ENCODE measurements at regions not wholly inside any gene's neighbourhood (a gene's known extent, or its start where the extent isn't known, plus 50 kb on each side); places are given as distances from the start of the nearest gene placed in this dataset.
"Not testable (repeated sequence)": the region's sequence is repeated elsewhere in the genome, so short reads cannot be mapped to it uniquely, and the experiment has no call there.

DNA sequence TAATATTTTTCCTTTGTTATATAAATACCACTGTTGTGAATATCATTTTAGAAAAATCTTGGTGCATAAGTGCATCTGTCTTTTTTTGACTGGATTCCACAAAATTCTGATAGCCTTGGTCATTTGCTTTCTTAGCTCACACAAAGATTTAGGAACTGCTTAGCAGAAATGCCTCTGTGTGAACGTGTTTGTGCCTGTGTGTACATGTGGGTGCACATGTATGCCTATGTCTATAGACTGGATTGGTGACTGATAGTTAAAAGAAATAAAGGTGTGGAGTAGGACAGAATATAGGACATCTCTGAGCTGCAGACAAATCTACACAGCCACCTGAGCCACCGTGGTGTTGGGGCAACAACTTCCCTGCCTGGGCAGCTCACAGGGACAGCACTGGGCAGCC is 93.8 kb downstream of the TSN start:
- no peaks in the 10 kb centered on the region for H3K36me3 Mint-ChIP-seq (ENCODE audit: low read depth, unreplicated experiment)
- no peaks in the 10 kb centered on the region for H3K9me3 Mint-ChIP-seq (ENCODE audit: unreplicated experiment)
- TF ChIP-seq, protein P1, sequence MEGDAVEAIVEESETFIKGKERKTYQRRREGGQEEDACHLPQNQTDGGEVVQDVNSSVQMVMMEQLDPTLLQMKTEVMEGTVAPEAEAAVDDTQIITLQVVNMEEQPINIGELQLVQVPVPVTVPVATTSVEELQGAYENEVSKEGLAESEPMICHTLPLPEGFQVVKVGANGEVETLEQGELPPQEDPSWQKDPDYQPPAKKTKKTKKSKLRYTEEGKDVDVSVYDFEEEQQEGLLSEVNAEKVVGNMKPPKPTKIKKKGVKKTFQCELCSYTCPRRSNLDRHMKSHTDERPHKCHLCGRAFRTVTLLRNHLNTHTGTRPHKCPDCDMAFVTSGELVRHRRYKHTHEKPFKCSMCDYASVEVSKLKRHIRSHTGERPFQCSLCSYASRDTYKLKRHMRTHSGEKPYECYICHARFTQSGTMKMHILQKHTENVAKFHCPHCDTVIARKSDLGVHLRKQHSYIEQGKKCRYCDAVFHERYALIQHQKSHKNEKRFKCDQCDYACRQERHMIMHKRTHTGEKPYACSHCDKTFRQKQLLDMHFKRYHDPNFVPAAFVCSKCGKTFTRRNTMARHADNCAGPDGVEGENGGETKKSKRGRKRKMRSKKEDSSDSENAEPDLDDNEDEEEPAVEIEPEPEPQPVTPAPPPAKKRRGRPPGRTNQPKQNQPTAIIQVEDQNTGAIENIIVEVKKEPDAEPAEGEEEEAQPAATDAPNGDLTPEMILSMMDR (IDR thresholded peaks at IDR 0.05; ENCODE audit: unreplicated experiment) = no peak
- no peaks in the 10 kb centered on the region for H3K4me1 Mint-ChIP-seq (ENCODE audit: unreplicated experiment)
- no peak overlapping the region for H3K4me3 Mint-ChIP-seq (ENCODE audit: unreplicated experiment)
- DNase-seq (ENCODE audit: low spot score) = no peak
- peaks cover 2% of the 10 kb centered on the region for H3K27me3 Mint-ChIP-seq (ENCODE audit: unreplicated experiment)
- no peak overlapping the region for H3K27ac Mint-ChIP-seq (ENCODE audit: unreplicated experiment)

GRCh38 chr2:121853149-121853548 is 97.7 kb downstream of the TSN start:
- DNase-seq (ENCODE audit: low spot score); H3K4me3 Mint-ChIP-seq (ENCODE audit: unreplicated experiment); H3K9me3 Mint-ChIP-seq (ENCODE audit: unreplicated experiment); H3K36me3 Mint-ChIP-seq (ENCODE audit: low read depth, unreplicated experiment); H3K4me1 Mint-ChIP-seq (ENCODE audit: unreplicated experiment); H3K27me3 Mint-ChIP-seq (ENCODE audit: unreplicated experiment); H3K27ac Mint-ChIP-seq (ENCODE audit: unreplicated experiment): not testable (repeated sequence)

GRCh38 chr2:121855510-121855909 is 100.1 kb downstream of the TSN start:
- TF ChIP-seq, protein P1 (IDR thresholded peaks at IDR 0.05; ENCODE audit: unreplicated experiment) = no peak
- H3K4me1 Mint-ChIP-seq (ENCODE audit: unreplicated experiment) = peaks cover 5% of the 10 kb centered on the region
- no peaks in the 10 kb centered on the region for H3K36me3 Mint-ChIP-seq (ENCODE audit: low read depth, unreplicated experiment)
- no peak overlapping the region for H3K27ac Mint-ChIP-seq (ENCODE audit: unreplicated experiment)
- peaks cover 3% of the 10 kb centered on the region for H3K27me3 Mint-ChIP-seq (ENCODE audit: unreplicated experiment)
- DNase-seq (ENCODE audit: low spot score) = no peak
- H3K4me3 Mint-ChIP-seq (ENCODE audit: unreplicated experiment) = no peak overlapping the region
- no peaks in the 10 kb centered on the region for H3K9me3 Mint-ChIP-seq (ENCODE audit: unreplicated experiment)

- H3K27ac Mint-ChIP-seq (ENCODE audit: unreplicated experiment) = no peak overlapping the region
- no peak for DNase-seq (ENCODE audit: low spot score)
- H3K4me1 Mint-ChIP-seq (ENCODE audit: unreplicated experiment) = peaks cover 6% of the 10 kb centered on the region
- TF ChIP-seq, protein P1 (IDR thresholded peaks at IDR 0.05; ENCODE audit: unreplicated experiment) = no peak
- H3K4me3 Mint-ChIP-seq (ENCODE audit: unreplicated experiment) = no peak overlapping the region
- no peaks in the 10 kb centered on the region for H3K36me3 Mint-ChIP-seq (ENCODE audit: low read depth, unreplicated experiment)
- peaks cover 3% of the 10 kb centered on the region for H3K27me3 Mint-ChIP-seq (ENCODE audit: unreplicated experiment)
- no peaks in the 10 kb centered on the region for H3K9me3 Mint-ChIP-seq (ENCODE audit: unreplicated experiment)
These were observed 100.9 kb downstream of the TSN start for GRCh38 chr2:121856360-121856759.

GRCh38 chr2:121858369-121858768 is 102.9 kb downstream of the TSN start:
- H3K4me1 Mint-ChIP-seq (ENCODE audit: unreplicated experiment) = peaks cover 6% of the 10 kb centered on the region
- TF ChIP-seq, protein P1 (IDR thresholded peaks at IDR 0.05; ENCODE audit: unreplicated experiment) = no peak
- H3K9me3 Mint-ChIP-seq (ENCODE audit: unreplicated experiment) = no peaks in the 10 kb centered on the region
- no peak for DNase-seq (ENCODE audit: low spot score)
- no peak overlapping the region for H3K4me3 Mint-ChIP-seq (ENCODE audit: unreplicated experiment)
- no peaks in the 10 kb centered on the region for H3K36me3 Mint-ChIP-seq (ENCODE audit: low read depth, unreplicated experiment)
- H3K27me3 Mint-ChIP-seq (ENCODE audit: unreplicated experiment) = peaks cover 3% of the 10 kb centered on the region
- no peak overlapping the region for H3K27ac Mint-ChIP-seq (ENCODE audit: unreplicated experiment)

DNA sequence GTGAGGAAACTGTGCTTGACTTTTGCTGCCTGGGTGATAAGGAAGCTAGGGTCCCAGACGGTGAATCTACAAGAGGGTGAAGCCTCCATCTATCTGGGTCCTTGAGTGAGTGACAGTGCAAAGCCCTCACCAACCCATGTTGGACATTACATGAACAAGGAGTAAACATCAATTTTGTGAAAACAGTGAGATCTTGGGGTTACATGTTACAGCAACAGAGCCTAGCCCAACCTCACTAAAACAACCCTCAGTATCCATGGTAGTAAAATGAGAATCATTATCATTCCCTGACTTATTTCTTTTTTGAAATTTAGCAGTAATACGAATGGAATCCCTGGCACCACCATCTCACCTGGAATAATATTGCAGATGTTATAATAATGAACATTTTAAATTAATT is 103.4 kb downstream of the TSN start:
- H3K9me3 Mint-ChIP-seq (ENCODE audit: unreplicated experiment) = no peaks in the 10 kb centered on the region
- no peak for DNase-seq (ENCODE audit: low spot score)
- peaks cover 6% of the 10 kb centered on the region for H3K4me1 Mint-ChIP-seq (ENCODE audit: unreplicated experiment)
- H3K27ac Mint-ChIP-seq (ENCODE audit: unreplicated experiment) = no peak overlapping the region
- H3K36me3 Mint-ChIP-seq (ENCODE audit: low read depth, unreplicated experiment) = peaks cover 2% of the 10 kb centered on the region
- H3K27me3 Mint-ChIP-seq (ENCODE audit: unreplicated experiment) = peaks cover 1% of the 10 kb centered on the region
- no peak overlapping the region for H3K4me3 Mint-ChIP-seq (ENCODE audit: unreplicated experiment)
- TF ChIP-seq, protein P1 (IDR thresholded peaks at IDR 0.05; ENCODE audit: unreplicated experiment) = no peak

Measured in endothelial cell (in vitro differentiated cells).